IMR-90 (cell line): ENCODE measurements at regions not wholly inside any gene's neighbourhood (a gene's known extent, or its start where the extent isn't known, plus 50 kb on each side); places are given as distances from the start of the nearest gene placed in this dataset.

Experiments
- BHLHE40 ChIP-seq: fragments of 150-350 bp; IDR thresholded peaks from 2 replicates; pipeline ENCODE4 v1.6.1; 2016; ENCODE audit warnings: mild to moderate bottlenecking, low read depth, low read length
- CEBPB ChIP-seq: IDR thresholded peaks from 2 replicates; pipeline ENCODE4 v1.6.1; 2012; ENCODE audit warnings: low read depth, low read length, improper control_type of control experiment
- CTCF ChIP-seq: conservative IDR thresholded peaks from 2 replicates; pipeline ENCODE4 v1.5.1; 2012; ENCODE audit warnings: mild to moderate bottlenecking, low read depth, low read length, improper control_type of control experiment
- FOS ChIP-seq: fragments of 150-350 bp; IDR thresholded peaks from 2 replicates; pipeline ENCODE4 v1.6.1; 2016; ENCODE audit warnings: low read depth, low read length
- MAFK ChIP-seq: IDR thresholded peaks from 2 replicates; pipeline ENCODE4 v1.6.1; 2012; ENCODE audit warnings: low read depth, low read length, improper control_type of control experiment
- MAZ ChIP-seq: IDR thresholded peaks from 2 replicates; pipeline ENCODE4 v1.6.1; 2012; ENCODE audit warnings: low read depth, mild to moderate bottlenecking, low read length, improper control_type of control experiment, moderate library complexity, borderline replicate concordance
- MXI1 ChIP-seq: IDR thresholded peaks from 2 replicates; pipeline ENCODE4 v1.6.1; 2012; ENCODE audit warnings: low read depth, mild to moderate bottlenecking, low read length, moderate library complexity, borderline replicate concordance
- NFE2L2 ChIP-seq: fragments of 150-350 bp; IDR thresholded peaks from 2 replicates; pipeline ENCODE4 v1.6.1; 2016; ENCODE audit warnings: low read depth, mild to moderate bottlenecking, low read length
- POLR2A ChIP-seq: IDR thresholded peaks from 2 replicates; pipeline ENCODE4 v1.6.1; 2012; ENCODE audit warnings: mild to moderate bottlenecking, low read depth, low read length
- RAD21 ChIP-seq: IDR thresholded peaks from 2 replicates; pipeline ENCODE4 v1.6.1; 2012; ENCODE audit warnings: low read length, improper control_type of control experiment
- RCOR1 ChIP-seq: IDR thresholded peaks from 2 replicates; pipeline ENCODE4 v1.6.1; 2012; ENCODE audit warnings: mild to moderate bottlenecking, low read length, improper control_type of control experiment; ENCODE audit not compliant: insufficient replicate concordance
- RFX5 ChIP-seq: IDR thresholded peaks from 2 replicates; pipeline ENCODE4 v1.8.0; 2012; ENCODE audit warnings: low read depth, mild to moderate bottlenecking, low read length, moderate library complexity
- SMC3 ChIP-seq: fragments of 150-350 bp; IDR thresholded peaks from 2 replicates; pipeline ENCODE4 v1.6.1; 2016; ENCODE audit warnings: low read depth, mild to moderate bottlenecking, antibody characterized with exemption, low read length, moderate library complexity
- USF2 ChIP-seq: fragments of 150-350 bp; IDR thresholded peaks from 2 replicates; pipeline ENCODE4 v1.6.1; 2017; ENCODE audit warnings: mild to moderate bottlenecking, antibody characterized with exemption, low read length, low read depth

- TF ChIP-seq CTCF (no peak), CEBPB (no peak), RAD21 (no peak), POLR2A (no peak), SMC3 (no peak), MAZ (no peak), BHLHE40 (no peak), MAFK (no peak), NFE2L2 (no peak), RFX5 (no peak), MXI1 (no peak), USF2 (no peak), RCOR1 (no peak), FOS (no peak)
These were observed 54.7 kb upstream of the FOXF1 start for GRCh38 chr16:86455640-86456039.
